ENCODE measurements at regions not wholly inside any gene's neighbourhood (a gene's known extent, or its start where the extent isn't known, plus 50 kb on each side); places are given as distances from the start of the nearest gene placed in this dataset.
"Not testable (repeated sequence)": the region's sequence is repeated elsewhere in the genome, so short reads cannot be mapped to it uniquely, and the experiment has no call there.

GRCh38 chrX:45421806-45422205, 221.1 kb upstream of the DIPK2B start:
- peak; percentile 14 for DNase-seq (ENCODE audit: low read depth)

- no peak for DNase-seq (ENCODE audit: low read depth)
Measured at GRCh38 chrX:45404206-45404605, 203.5 kb upstream of the DIPK2B start.

GRCh38 chrX:45401923-45402322, 201.2 kb upstream of the DIPK2B start:
- DNase-seq (ENCODE audit: low read depth): no peak

DNA sequence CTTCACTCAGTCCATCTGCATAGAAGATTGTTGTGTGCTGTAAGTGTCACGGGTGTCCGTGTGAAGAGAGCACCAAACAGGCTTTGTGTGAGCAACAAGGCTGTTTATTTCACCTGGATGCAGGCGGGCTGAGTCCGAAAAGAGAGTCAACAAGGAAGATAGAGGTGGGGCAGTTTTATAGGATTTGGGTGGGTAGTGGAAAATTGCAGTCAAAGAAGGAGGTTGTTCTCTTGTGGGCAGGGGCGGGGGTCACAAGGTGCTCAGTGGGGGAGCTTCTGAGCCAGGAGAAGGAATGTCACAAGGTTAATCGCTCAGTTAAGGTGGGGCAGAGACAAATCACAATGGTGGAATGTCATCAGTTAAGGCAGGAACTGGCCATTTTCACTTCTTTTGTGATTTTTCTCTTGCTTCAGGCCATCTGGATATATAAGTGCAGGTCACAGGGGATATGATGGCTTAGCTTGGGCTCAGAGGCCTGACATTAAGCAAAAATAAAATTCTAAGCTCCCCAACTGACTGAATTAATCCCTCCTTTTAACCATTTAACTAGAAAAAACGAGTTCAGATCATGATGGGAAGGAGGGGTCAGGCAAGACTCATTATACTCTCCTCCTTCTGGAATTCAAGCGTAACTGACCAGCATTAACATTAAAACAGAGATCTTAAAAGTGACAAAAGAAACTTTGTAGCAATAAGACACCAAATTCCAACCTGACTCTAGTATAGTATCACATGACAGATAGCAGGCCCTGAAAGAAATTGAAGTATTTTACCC, 200.5 kb upstream of the DIPK2B start:
- not testable (repeated sequence) for DNase-seq (ENCODE audit: low read depth)

- DNase-seq (ENCODE audit: low read depth): peak; percentile 69
Measured at GRCh38 chrX:45400027-45400779, 199.5 kb upstream of the DIPK2B start.

DNA sequence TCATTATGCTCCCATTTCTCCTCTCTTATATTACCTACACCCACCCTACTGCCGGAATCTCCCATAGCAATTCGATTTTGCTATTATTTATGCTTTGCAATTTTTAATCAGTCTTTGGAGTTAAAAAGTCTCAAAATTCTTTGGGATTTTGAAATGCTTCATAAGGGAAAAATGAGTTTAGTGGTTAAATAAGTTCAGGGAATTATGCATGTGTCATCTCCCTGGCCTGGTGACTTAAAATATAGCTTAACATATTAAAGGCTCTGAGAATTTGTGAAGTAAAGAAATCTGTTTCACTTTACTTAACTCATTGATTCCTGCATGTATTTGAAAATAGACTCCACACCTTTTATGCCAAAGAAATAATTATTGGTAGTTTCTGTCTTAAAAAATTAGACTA, 185.1 kb upstream of the DIPK2B start:
- DNase-seq (ENCODE audit: low read depth): peak; percentile 54

DNA sequence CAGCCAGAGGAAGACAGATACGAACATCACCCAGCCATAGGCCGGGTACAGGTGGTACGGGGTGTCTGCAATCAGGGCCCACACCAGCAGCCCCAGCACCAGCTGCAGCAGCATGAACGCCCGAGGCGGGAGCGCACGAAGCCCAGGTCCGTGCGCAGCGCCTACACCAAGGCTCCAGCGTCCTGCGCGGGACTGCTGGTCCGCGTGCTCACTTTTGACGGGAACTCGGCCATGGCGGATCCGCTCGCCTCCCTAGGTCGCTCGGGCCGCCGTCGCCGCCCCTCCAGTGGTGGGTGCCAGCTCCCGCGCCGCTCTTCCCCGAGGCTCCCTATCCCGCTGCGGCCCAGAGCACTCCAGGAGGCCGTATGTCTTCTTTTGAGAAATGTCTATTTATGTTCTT, 181.2 kb upstream of the DIPK2B start:
- no peak for DNase-seq (ENCODE audit: low read depth)

DNA sequence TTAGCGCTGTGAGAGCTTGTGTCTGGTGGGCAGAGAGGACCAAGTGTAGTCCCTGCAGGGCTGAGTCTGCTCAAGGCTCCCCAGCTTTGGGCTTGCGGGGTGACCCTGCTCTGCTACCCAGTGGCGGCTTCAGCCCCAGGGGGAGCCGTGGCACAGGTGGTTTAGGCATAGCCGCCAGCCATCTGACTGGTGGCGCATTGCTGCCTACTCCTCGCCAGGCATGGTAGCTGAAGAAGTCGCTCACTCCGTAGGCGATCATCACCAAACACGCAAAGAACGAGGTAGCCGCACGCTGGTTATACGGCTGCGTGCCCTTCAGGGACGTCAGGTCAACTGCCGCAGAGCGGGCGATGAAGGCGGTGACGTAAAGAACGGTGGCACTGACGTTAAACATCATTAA, 180.7 kb upstream of the DIPK2B start:
- DNase-seq (ENCODE audit: low read depth): no peak

GRCh38 chrX:45379236-45379635, 178.6 kb upstream of the DIPK2B start:
- DNase-seq (ENCODE audit: low read depth): no peak

DNA sequence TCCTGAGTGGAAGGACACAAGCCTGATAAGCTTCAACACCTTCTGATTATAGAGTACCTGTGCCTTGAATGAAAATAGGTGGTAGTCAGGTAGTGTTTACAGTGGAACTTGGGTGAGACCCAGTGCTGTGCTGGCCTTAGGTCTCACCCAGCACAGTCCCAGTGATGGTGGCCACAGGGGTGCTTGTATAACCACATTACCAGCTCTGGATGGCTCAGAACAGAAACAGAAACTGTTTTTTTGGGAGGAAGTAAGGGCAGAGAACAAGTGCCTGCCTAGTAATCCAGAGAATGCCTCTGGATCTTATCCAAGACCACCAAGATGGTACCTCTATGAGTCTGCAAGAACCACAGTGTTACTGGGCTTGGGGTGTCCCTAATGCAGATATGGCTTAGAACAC, 171.5 kb upstream of the DIPK2B start:
- DNase-seq (ENCODE audit: low read depth): no peak

DNA sequence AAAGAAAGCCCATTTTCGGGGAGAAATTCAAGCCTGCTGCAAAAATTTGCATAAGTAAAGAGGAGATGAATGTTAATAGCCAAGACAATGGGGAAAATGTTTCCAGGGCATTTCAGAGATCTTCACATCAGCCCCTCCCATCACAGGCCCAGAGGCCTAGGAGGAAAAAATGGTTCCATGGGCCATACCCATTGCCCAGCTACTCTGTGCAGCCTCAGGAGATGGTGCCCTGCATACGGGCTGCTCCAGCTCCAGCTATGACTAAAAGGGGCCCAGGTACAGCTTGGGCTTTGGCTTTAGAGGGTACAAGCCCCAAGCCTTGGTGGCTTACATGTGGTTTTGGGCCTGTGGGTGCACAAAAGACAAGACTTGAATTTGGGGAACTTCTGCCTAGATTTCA, 168.0 kb upstream of the DIPK2B start:
- no peak for DNase-seq (ENCODE audit: low read depth)

DNA sequence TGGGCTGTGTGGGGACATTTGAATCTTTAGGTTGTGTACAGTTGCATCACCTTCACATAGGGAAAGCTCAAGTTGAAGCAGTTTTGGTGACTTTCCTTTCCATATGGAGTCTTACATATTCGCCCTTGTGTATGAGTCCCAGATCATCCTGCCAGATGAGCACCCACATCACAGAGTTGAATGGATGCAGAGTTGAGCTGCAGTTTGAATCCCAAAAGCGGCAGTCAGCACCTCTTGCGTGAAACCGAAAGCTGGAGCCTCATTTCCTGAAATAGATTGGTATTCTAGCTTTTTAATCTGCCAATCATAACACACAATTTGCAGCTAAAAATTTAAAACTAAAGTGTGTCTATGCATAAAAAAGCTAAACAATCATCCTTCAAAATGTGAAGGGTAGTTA, 162.9 kb upstream of the DIPK2B start:
- DNase-seq (ENCODE audit: low read depth): no peak

DNA sequence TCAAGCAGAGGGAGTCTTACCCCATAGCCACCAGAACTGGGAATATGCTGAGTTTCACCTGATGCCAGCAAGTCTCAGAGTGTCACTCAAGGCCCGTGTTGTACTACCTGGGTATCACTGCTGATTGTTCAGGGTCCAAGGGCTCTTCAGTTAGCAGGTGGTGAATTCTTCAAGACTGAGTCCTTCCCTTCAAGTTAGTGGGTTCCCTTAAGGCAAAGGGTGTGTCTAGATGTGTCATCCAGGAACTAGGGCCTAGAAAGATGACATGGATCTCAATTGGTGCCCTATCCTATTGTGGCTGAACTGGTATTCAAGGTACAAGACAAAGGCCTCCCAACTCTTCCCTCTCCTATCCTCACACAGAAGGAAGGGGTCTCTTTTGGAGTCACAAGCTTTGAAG, 159.9 kb upstream of the DIPK2B start:
- no peak for DNase-seq (ENCODE audit: low read depth)

GRCh38 chrX:45358392-45358791, 157.7 kb upstream of the DIPK2B start:
- DNase-seq (ENCODE audit: low read depth): no peak

DNA sequence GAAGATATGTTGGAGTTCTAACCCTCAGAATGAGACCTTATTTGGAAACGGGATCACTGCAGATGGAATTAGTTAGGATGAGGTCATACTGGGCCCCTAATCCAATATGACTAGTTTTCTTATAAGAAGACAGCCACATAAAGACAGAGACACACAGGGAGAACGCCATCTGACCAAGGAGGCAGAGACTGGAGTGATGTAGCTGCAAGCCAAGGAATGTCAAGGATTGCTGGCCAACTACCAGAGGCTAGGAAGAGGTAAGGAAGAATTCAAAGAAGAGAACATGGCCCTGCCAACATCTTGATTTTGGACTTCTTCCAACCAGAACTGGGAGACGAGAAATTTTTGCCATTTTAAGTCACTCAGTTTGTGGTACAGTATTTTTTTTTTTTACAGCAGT, 152.8 kb upstream of the DIPK2B start:
- DNase-seq (ENCODE audit: low read depth): no peak

DNA sequence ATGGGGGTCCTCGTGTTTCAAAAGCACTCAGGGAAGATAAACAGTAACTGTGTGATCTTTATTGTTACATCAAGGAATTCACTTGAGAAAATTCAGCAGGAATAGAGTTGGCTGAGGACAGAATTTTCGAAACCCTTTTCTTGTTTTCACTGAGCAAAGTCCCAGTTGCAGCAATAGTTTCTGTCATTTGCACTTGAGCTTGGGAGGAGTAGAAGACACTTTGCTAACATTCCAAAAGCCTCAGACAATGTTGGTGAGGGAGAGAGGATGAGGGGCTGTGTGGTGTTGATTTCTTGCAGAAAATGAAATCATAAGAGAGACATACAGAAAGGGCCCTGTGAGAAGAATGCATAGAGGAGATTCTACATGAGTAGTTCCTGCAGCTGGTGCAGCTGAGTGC, 151.9 kb upstream of the DIPK2B start:
- DNase-seq (ENCODE audit: low read depth): no peak

- peak; percentile 77 for DNase-seq (ENCODE audit: low read depth)
Measured at GRCh38 chrX:45351478-45351877, 150.8 kb upstream of the DIPK2B start.

DNA sequence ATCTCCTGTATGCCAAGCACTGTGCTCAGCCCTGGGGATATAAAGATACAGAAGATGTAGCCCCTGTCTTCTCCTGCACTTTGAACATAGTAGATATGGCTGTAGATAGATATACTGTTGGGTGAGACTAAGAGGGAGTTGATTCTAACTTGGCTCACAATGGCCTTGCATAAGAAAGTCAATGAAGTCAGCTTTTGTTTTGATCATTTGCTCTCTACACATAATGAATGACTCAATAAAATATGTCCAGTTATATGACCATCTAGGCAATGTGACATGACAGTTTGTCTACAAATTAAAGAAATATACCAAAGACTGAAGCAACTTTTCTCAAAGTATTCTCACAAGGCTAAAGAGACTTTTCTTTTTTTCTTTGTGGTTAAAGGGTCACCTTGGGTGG, 147.6 kb upstream of the DIPK2B start:
- no peak for DNase-seq (ENCODE audit: low read depth)

- peak; percentile 20 for DNase-seq (ENCODE audit: low read depth)
Measured at GRCh38 chrX:45347877-45348276, 147.2 kb upstream of the DIPK2B start.

DNA sequence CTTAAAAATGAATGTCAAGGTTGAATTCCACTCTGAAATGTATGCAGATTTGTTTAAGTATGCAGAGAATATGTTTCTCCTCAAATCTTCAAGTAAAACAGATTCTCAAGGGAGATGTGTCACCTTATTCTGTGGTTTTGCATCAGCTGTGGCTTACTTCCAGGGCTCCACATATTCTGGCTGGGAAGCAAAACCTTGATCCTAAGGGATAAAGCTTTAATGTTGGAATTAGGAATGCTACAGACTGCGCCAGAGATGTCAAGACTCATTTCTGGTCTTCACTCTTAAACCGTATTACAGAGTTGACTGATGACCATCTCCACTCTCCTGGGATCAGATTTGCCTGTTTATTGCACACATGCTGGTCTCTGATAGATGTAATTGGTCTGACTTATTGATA, 143.9 kb upstream of the DIPK2B start:
- DNase-seq (ENCODE audit: low read depth): peak; percentile 85

DNA sequence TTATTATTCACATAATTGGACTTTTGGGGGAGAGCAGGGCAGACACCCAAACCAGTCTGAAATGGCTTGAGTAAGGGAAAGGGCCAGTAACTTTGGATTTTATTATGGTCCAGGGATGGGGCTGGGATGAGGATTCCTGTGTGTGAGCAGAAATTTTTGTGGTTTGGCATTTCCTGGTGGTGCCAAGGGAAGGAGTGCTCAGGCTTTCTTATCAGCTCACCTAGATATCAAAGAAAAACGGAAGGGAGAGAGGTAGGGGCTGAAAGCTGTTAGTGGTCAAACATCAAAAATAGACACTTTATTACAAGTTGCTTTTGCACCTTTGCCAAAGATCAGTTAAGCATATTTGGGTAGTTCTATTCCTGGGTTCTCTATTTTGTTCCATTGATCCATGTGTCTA, 128.5 kb upstream of the DIPK2B start:
- no peak for DNase-seq (ENCODE audit: low read depth)

DNA sequence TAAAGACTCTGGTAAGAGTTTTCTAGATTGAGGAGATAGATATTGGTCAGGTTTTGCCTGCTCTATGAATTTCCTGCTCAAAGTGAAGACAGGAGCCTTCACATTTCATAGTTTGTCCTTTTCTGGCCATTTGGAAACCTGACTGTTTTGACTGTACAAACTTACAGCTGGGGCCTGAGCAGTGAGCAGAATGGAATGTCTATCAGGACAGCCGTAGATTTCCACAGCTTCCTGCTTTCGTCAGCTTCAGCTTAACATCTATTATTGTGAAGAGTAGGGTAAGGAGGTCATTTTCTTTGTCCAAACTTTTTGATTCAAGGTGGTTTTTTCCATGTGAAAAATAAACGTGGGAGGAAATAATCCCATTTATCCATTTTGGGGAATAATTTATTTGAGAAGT, 124.3 kb upstream of the DIPK2B start:
- no peak for DNase-seq (ENCODE audit: low read depth)

GRCh38 chrX:45323387-45323786, 122.7 kb upstream of the DIPK2B start:
- DNase-seq (ENCODE audit: low read depth): no peak

Measured in LHCN-M2 (cell line).